ENCODE measurements at regions not wholly inside any gene's neighbourhood (a gene's known extent, or its start where the extent isn't known, plus 50 kb on each side); places are given as distances from the start of the nearest gene placed in this dataset.

GRCh38 chr3:194075802-194076460 lies 60.0 kb upstream of the HES1 start:
- in situ Hi-C loops (cut with MboI; ENCODE audit: low sequenced_read_pairs), result no loop called here

GRCh38 chr3:194076475-194076874 lies 59.5 kb upstream of the HES1 start:
- in situ Hi-C loops (cut with MboI; ENCODE audit: low sequenced_read_pairs), result no loop called here

GRCh38 chr3:194077602-194078001 lies 58.3 kb upstream of the HES1 start:
- in situ Hi-C loops (cut with MboI; ENCODE audit: low sequenced_read_pairs), result no loop called here

GRCh38 chr3:194078045-194078821 lies 57.7 kb upstream of the HES1 start:
- in situ Hi-C loops (cut with MboI; ENCODE audit: low sequenced_read_pairs), result no loop called here

GRCh38 chr3:194079702-194080172 lies 56.2 kb upstream of the HES1 start:
- in situ Hi-C loops (cut with MboI; ENCODE audit: low sequenced_read_pairs), result no loop called here

- in situ Hi-C loops (cut with MboI; ENCODE audit: low sequenced_read_pairs), result no loop called here
Measured at GRCh38 chr3:194080436-194080835, 55.5 kb upstream of the HES1 start.

GRCh38 chr3:194080913-194081800 lies 54.8 kb upstream of the HES1 start:
- in situ Hi-C loops (cut with MboI; ENCODE audit: low sequenced_read_pairs), result no loop called here

GRCh38 chr3:194081826-194082225 lies 54.1 kb upstream of the HES1 start:
- in situ Hi-C loops (cut with MboI; ENCODE audit: low sequenced_read_pairs), result no loop called here

- in situ Hi-C loops (cut with MboI; ENCODE audit: low sequenced_read_pairs), result no loop called here
Measured at GRCh38 chr3:194082743-194083636, 53.0 kb upstream of the HES1 start.

- in situ Hi-C loops (cut with MboI; ENCODE audit: low sequenced_read_pairs), result no loop called here
Measured at GRCh38 chr3:194083637-194084224, 52.2 kb upstream of the HES1 start.

- in situ Hi-C loops (cut with MboI; ENCODE audit: low sequenced_read_pairs), result no loop called here
Measured at GRCh38 chr3:194084284-194084683, 51.7 kb upstream of the HES1 start.
